Gastrocnemius medialis (tissue), 4 donors: ENCODE measurements at regions not wholly inside any gene's neighbourhood (a gene's known extent, or its start where the extent isn't known, plus 50 kb on each side); places are given as distances from the start of the nearest gene placed in this dataset.

ENCODE experiments used
- POLR2A ChIP-seq, 2 donors: fragments of 450-650 bp; IDR thresholded peaks; one replicate each; pipeline ENCODE4 v1.6.1; 2017; ENCODE audit warnings: antibody characterized with exemption in 2 of 2, mild to moderate bottlenecking in 2 of 2, moderate library complexity in 2 of 2
- TF ChIP-seq, protein P1 (sequence below), 5 experiments: fragments of 450-650 bp in 3 of 5; fragments of 200-600 bp in 2 of 5; sonication (generic) in 2 of 5; IDR thresholded peaks in 4 of 5; conservative IDR thresholded peaks in 1 of 5; 1 replicate in 4 of 5; 2 replicates in 1 of 5; pipeline ENCODE4 v1.5.1; 2016 to 2019; ENCODE audit warnings: antibody characterized with exemption in 5 of 5, mild to moderate bottlenecking in 3 of 5, moderate library complexity in 3 of 5

DNA sequence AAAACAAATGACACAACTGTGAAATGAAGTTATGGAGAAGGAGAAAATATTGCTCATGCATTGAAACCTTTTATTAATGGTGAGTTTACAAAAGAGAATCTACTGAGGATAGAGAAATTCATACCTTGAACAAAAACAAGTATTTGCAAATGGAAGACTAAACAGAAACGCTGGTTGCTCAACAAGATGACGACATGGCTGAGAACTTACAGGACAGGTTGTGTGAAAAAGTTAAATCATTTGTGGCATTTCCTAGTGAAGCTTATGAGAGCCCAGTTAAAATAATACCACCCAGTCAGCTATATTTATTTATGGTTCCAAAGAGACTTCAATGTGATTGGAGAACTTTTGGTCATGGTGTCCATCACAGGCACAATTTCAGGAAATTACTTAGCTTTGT is 148.6 kb upstream of the PKDCC start:
- TF ChIP-seq, protein P1, sequence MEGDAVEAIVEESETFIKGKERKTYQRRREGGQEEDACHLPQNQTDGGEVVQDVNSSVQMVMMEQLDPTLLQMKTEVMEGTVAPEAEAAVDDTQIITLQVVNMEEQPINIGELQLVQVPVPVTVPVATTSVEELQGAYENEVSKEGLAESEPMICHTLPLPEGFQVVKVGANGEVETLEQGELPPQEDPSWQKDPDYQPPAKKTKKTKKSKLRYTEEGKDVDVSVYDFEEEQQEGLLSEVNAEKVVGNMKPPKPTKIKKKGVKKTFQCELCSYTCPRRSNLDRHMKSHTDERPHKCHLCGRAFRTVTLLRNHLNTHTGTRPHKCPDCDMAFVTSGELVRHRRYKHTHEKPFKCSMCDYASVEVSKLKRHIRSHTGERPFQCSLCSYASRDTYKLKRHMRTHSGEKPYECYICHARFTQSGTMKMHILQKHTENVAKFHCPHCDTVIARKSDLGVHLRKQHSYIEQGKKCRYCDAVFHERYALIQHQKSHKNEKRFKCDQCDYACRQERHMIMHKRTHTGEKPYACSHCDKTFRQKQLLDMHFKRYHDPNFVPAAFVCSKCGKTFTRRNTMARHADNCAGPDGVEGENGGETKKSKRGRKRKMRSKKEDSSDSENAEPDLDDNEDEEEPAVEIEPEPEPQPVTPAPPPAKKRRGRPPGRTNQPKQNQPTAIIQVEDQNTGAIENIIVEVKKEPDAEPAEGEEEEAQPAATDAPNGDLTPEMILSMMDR (IDR thresholded peaks at IDR 0.05 in 4 of 5, conservative IDR thresholded peaks at IDR 0.05 in 1 of 5): no peak
- no peak for TF ChIP-seq POLR2A (IDR thresholded peaks at IDR 0.05)
